Kidney (tissue), 13 donors: ENCODE measurements at regions not wholly inside any gene's neighbourhood (a gene's known extent, or its start where the extent isn't known, plus 50 kb on each side); places are given as distances from the start of the nearest gene placed in this dataset.

ENCODE experiments used
- DNase-seq, 5 donors: peaks; one replicate each; pipeline ENCODE4 v3.0.0-alpha.2; 2013 to 2020
- FAIRE-seq: peaks from 2 replicates; lab custom pipeline; 2012; peaks lifted over from hg19 to GRCh38; lab: Jason Lieb, UNC
- H3K27ac ChIP-seq, 2 donors: one replicate each; pipeline ENCODE4 v1.7.0; 2013; ENCODE audit warnings: low read depth in 2 of 2, low read length in 2 of 2, inconsistent platforms in 1 of 2
- H3K27me3 ChIP-seq: one replicate; pipeline ENCODE4 v1.7.1; 2013; ENCODE audit warnings: low read length, inconsistent platforms; ENCODE audit not compliant: control insufficient read depth, insufficient read depth
- H3K36me3 ChIP-seq, 3 donors: one replicate each; pipeline versions ENCODE4 v1.7.0 to v1.7.1; 2013; ENCODE audit warnings: low read length in 3 of 3, control low read depth in 1 of 3, inconsistent platforms in 1 of 3; ENCODE audit not compliant: insufficient read depth in 3 of 3, control insufficient read depth in 2 of 3
- H3K4me1 ChIP-seq, 3 donors: one replicate each; pipeline versions ENCODE4 v1.7.0 to v1.7.1; 2013; ENCODE audit warnings: low read length in 3 of 3, inconsistent platforms in 1 of 3, low read depth in 1 of 3; ENCODE audit not compliant: control insufficient read depth in 2 of 3, insufficient read depth in 2 of 3
- H3K4me3 ChIP-seq, 3 donors: one replicate each; pipeline versions ENCODE4 v1.7.0 to v1.8.1; 2013; ENCODE audit warnings: low read length in 3 of 3, control low read depth in 1 of 3, inconsistent platforms in 1 of 3
- H3K9ac ChIP-seq, 3 donors: one replicate each; pipeline versions ENCODE4 v1.7.0 to v1.7.1; 2013; ENCODE audit warnings: low read length in 3 of 3, control low read depth in 1 of 3, inconsistent platforms in 1 of 3
- H3K9me3 ChIP-seq, 3 donors: one replicate each; pipeline versions ENCODE4 v1.7.0 to v1.7.1; 2013; ENCODE audit warnings: low read length in 3 of 3, control low read depth in 1 of 3, inconsistent platforms in 1 of 3; ENCODE audit not compliant: control insufficient read depth in 2 of 3, insufficient read depth in 1 of 3
- CTCF ChIP-seq: IDR thresholded peaks from 3 replicates; pipeline ENCODE4 v1.5.1; 2012; ENCODE audit warnings: mild to moderate bottlenecking, moderate library complexity, borderline replicate concordance; ENCODE audit not compliant: insufficient read depth; ENCODE audit errors: extremely low read depth
- intact Hi-C: fragments of 100-400 bp; cut with DNase I; formaldehyde crosslinking; loops from one replicate; pipeline ENCODE4 v1.11.1; 2022
- donor health status: control.
- donor health status: control.
- donor health status: control.
- donor health status: control.
- donor health status: control.
- donor health status: DM: yes; HTN: yes; CAD: no.
- donor health status: Normal renal cell carcinoma (clear cell type).

DNA sequence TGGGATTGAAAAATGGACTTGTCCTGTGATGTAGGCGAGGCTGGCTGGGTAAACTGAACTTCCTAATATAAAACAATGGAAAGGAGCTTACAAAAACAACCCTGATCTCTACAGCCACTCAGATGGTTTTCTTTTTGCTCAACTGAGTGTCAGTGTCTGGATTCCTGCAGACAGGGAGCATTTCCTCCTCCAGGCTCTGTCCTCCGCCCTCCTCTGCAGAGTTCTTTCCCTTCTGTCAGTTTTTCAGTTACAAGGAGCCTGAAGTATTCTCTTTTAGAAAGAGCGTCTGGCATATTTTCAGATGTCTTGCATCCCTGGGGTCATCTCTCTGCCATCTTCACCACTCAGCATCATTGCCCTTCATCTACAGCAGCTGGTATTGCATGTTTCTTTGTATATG is 50.0 kb upstream of the PITRM1 start:
- intact Hi-C loops, result no loop called here
- no peak for TF ChIP-seq CTCF
- no peak overlapping the region for H3K27ac ChIP-seq
- no peak overlapping the region for H3K9ac ChIP-seq
- DNase-seq (no peak), FAIRE-seq (no peak)
- no peaks in the 10 kb centered on the region for H3K9me3 ChIP-seq
- H3K27me3 ChIP-seq, result no peaks in the 10 kb centered on the region
- no peaks in the 10 kb centered on the region for H3K36me3 ChIP-seq
- H3K4me1 ChIP-seq, result no peaks in the 10 kb centered on the region
- no peak overlapping the region for H3K4me3 ChIP-seq
